ENCODE measurements at regions not wholly inside any gene's neighbourhood (a gene's known extent, or its start where the extent isn't known, plus 50 kb on each side); places are given as distances from the start of the nearest gene placed in this dataset.

- intact Hi-C loops (cut with micrococcal nuclease): no loop called here
- Mint-ChIP-seq H3K36me3 (no peaks in the 10 kb centered on the region), H3K4me3 (no peak overlapping the region), H3K27ac (no peak overlapping the region), H3K9me3 (no peaks in the 10 kb centered on the region), H3K4me1 (no peaks in the 10 kb centered on the region), H3K27me3 (ENCODE audit: low read depth in 2 of 2) (peaks cover 0 to 3% of the 10 kb centered on the region in 2 donors)
- Histone ChIP-seq H3K9me3 (ENCODE audit: control insufficient read depth, insufficient read depth, low read length) (no peaks in the 10 kb centered on the region), H3K27me3 (ENCODE audit: control insufficient read depth, insufficient read depth, low read length) (no peaks in the 10 kb centered on the region), H3K27ac (ENCODE audit: low read length) (no peak overlapping the region), H3K4me1 (ENCODE audit: control insufficient read depth, insufficient read depth, low read length) (no peaks in the 10 kb centered on the region), H3K4me3 (ENCODE audit: low read length) (no peak overlapping the region), H3K36me3 (ENCODE audit: control insufficient read depth, insufficient read depth, low read length) (no peaks in the 10 kb centered on the region)
- WGBS (ENCODE audit: insufficient coverage): 79% methylated on average over 8 of the region's 8 CpGs
- no peak for DNase-seq
- TF ChIP-seq CTCF (IDR thresholded peaks at IDR 0.05): no peak
- no peak for ATAC-seq
Measured at GRCh38 chr22:47284822-47285221, 522.4 kb downstream of the TBC1D22A start.

GRCh38 chr22:47284360-47284759, 521.9 kb downstream of the TBC1D22A start:
- ATAC-seq: no peak
- DNase-seq: no peak

GRCh38 chr22:47283616-47284270, 521.3 kb downstream of the TBC1D22A start:
- no peaks in the 10 kb centered on the region for H3K9me3 ChIP-seq (ENCODE audit: control insufficient read depth, insufficient read depth, low read length)
- H3K36me3 Mint-ChIP-seq: no peaks in the 10 kb centered on the region
- no peaks in the 10 kb centered on the region for H3K27me3 ChIP-seq (ENCODE audit: control insufficient read depth, insufficient read depth, low read length)
- 84% methylated on average over 17 of the region's 17 CpGs for WGBS (ENCODE audit: insufficient coverage)
- no peak for DNase-seq
- no peaks in the 10 kb centered on the region for H3K36me3 ChIP-seq (ENCODE audit: control insufficient read depth, insufficient read depth, low read length)
- no peak overlapping the region for H3K27ac ChIP-seq (ENCODE audit: low read length)
- no peak overlapping the region for H3K4me3 ChIP-seq (ENCODE audit: low read length)
- H3K4me1 Mint-ChIP-seq: no peaks in the 10 kb centered on the region
- intact Hi-C loops (cut with micrococcal nuclease): no loop called here
- H3K9me3 Mint-ChIP-seq: no peaks in the 10 kb centered on the region
- no peak overlapping the region for H3K27ac Mint-ChIP-seq
- ATAC-seq: no peak
- H3K4me3 Mint-ChIP-seq: no peak overlapping the region
- no peaks in the 10 kb centered on the region for H3K4me1 ChIP-seq (ENCODE audit: control insufficient read depth, insufficient read depth, low read length)
- no peak for TF ChIP-seq CTCF (IDR thresholded peaks at IDR 0.05)
- peaks cover 0 to 3% of the 10 kb centered on the region in 2 donors for H3K27me3 Mint-ChIP-seq (ENCODE audit: low read depth in 2 of 2)

More at GRCh38 chr22:47284360-47284759, 521.9 kb downstream of the TBC1D22A start:
- Mint-ChIP-seq H3K9me3 (no peaks in the 10 kb centered on the region), H3K36me3 (no peaks in the 10 kb centered on the region), H3K4me3 (no peak overlapping the region), H3K27me3 (ENCODE audit: low read depth in 2 of 2) (peaks cover 0 to 3% of the 10 kb centered on the region in 2 donors), H3K27ac (no peak overlapping the region), H3K4me1 (no peaks in the 10 kb centered on the region)
- no peak for TF ChIP-seq CTCF (IDR thresholded peaks at IDR 0.05)
- 77% methylated on average over 8 of the region's 8 CpGs for WGBS (ENCODE audit: insufficient coverage)
- no peaks in the 10 kb centered on the region for H3K4me1 ChIP-seq (ENCODE audit: control insufficient read depth, insufficient read depth, low read length)
- intact Hi-C loops (cut with micrococcal nuclease): no loop called here
- no peaks in the 10 kb centered on the region for H3K27me3 ChIP-seq (ENCODE audit: control insufficient read depth, insufficient read depth, low read length)
- no peaks in the 10 kb centered on the region for H3K36me3 ChIP-seq (ENCODE audit: control insufficient read depth, insufficient read depth, low read length)
- H3K9me3 ChIP-seq (ENCODE audit: control insufficient read depth, insufficient read depth, low read length): no peaks in the 10 kb centered on the region
- no peak overlapping the region for H3K27ac ChIP-seq (ENCODE audit: low read length)
- no peak overlapping the region for H3K4me3 ChIP-seq (ENCODE audit: low read length)

- Mint-ChIP-seq H3K27me3 (ENCODE audit: low read depth in 2 of 2) (no peaks in the 10 kb centered on the region), H3K4me1 (no peaks in the 10 kb centered on the region), H3K9me3 (no peaks in the 10 kb centered on the region), H3K27ac (no peak overlapping the region), H3K36me3 (no peaks in the 10 kb centered on the region), H3K4me3 (no peak overlapping the region)
- no peak for TF ChIP-seq CTCF (IDR thresholded peaks at IDR 0.05)
- ATAC-seq: no peak
- Histone ChIP-seq H3K9me3 (ENCODE audit: control insufficient read depth, insufficient read depth, low read length) (no peaks in the 10 kb centered on the region), H3K4me1 (ENCODE audit: control insufficient read depth, insufficient read depth, low read length) (no peaks in the 10 kb centered on the region), H3K27ac (ENCODE audit: low read length) (no peak overlapping the region), H3K36me3 (ENCODE audit: control insufficient read depth, insufficient read depth, low read length) (no peaks in the 10 kb centered on the region), H3K27me3 (ENCODE audit: control insufficient read depth, insufficient read depth, low read length) (no peaks in the 10 kb centered on the region), H3K4me3 (ENCODE audit: low read length) (no peak overlapping the region)
- DNase-seq: no peak
- intact Hi-C loops (cut with micrococcal nuclease): no loop called here
- 83% methylated on average over 8 of the region's 8 CpGs for WGBS (ENCODE audit: insufficient coverage)
Measured at GRCh38 chr22:47282851-47283250, 520.4 kb downstream of the TBC1D22A start.
